H1 (cell line): ENCODE measurements at regions not wholly inside any gene's neighbourhood (a gene's known extent, or its start where the extent isn't known, plus 50 kb on each side); places are given as distances from the start of the nearest gene placed in this dataset.

ENCODE experiments used
- CTCF ChIA-PET: fragments of 300-600 bp; sonication (Branson Sonifier 250); formaldehyde crosslinking; loops from one replicate; lab custom pipeline; 2021; ENCODE audit not compliant: partially characterized antibody; lab: Charles Lee
- POLR2A ChIA-PET: fragments of 300-600 bp; sonication (Branson Sonifier 250); formaldehyde crosslinking; loops from one replicate; lab custom pipeline; 2021; ENCODE audit warnings: inconsistent platforms; ENCODE audit not compliant: partially characterized antibody; lab: Charles Lee
- DNase-seq, 2 experiments: peaks; one replicate each; pipeline versions ENCODE4 v3.0.0 to v3.0.0-alpha.2; 2010 to 2022; ENCODE audit warnings: low spot score in 2 of 2, low read depth in 1 of 2, mixed read lengths in 1 of 2
- FAIRE-seq: peaks from 2 replicates; lab custom pipeline; 2011; peaks lifted over from hg19 to GRCh38; lab: Jason Lieb, UNC
- H2AFZ ChIP-seq: 2 replicates; pipeline ENCODE4 v1.8.1; 2012; ENCODE audit warnings: low read length, inconsistent platforms
- H2AK5ac ChIP-seq: 2 replicates; pipeline ENCODE4 v1.6.1; 2013; ENCODE audit warnings: low read depth, low read length
- H2BK120ac ChIP-seq: replicated peaks from 2 replicates; pipeline ENCODE3; 2013; ENCODE audit warnings: low read depth, low read length, inconsistent platforms
- H2BK12ac ChIP-seq: 2 replicates; pipeline ENCODE4 v1.6.1; 2013; ENCODE audit warnings: low read depth, low read length
- H2BK15ac ChIP-seq: 2 replicates; pipeline ENCODE4 v1.6.1; 2013; ENCODE audit warnings: low read length
- H2BK20ac ChIP-seq: 2 replicates; pipeline ENCODE4 v1.6.1; 2013; ENCODE audit warnings: low read length
- H2BK5ac ChIP-seq: 2 replicates; pipeline ENCODE4 v1.6.1; 2013; ENCODE audit warnings: low read depth, low read length
- H3K14ac ChIP-seq: 2 replicates; pipeline ENCODE4 v1.6.1; 2013; ENCODE audit warnings: inconsistent platforms; ENCODE audit not compliant: insufficient read length
- H3K18ac ChIP-seq: 2 replicates; pipeline ENCODE4 v1.6.1; 2013; ENCODE audit warnings: low read length; ENCODE audit errors: extremely low read depth
- H3K23ac ChIP-seq: 2 replicates; pipeline ENCODE4 v1.6.1; 2013; ENCODE audit warnings: inconsistent platforms; ENCODE audit not compliant: insufficient read length
- H3K23me2 ChIP-seq: 2 replicates; pipeline ENCODE4 v1.6.1; 2013; ENCODE audit warnings: low read depth, low read length
- H3K27ac ChIP-seq: 2 replicates; pipeline ENCODE4 v1.6.1; 2011; ENCODE audit warnings: low read depth, low read length, inconsistent platforms
- H3K27me3 ChIP-seq, 4 experiments: replicated peaks in 1 of 4; 1 replicate in 1 of 4; 2 replicates in 3 of 4; pipeline versions ENCODE4 v1.6.1 to v1.8.1; 2011 to 2013; ENCODE audit warnings: low read length in 3 of 4, mild to moderate bottlenecking in 3 of 4, inconsistent platforms in 2 of 4, mixed read lengths in 2 of 4, moderate library complexity in 1 of 4; ENCODE audit not compliant: control insufficient read depth in 3 of 4, insufficient read depth in 3 of 4; ENCODE audit errors: extremely low read depth in 1 of 4
- H3K36me3 ChIP-seq, 4 experiments: 2 replicates each; pipeline versions ENCODE4 v1.6.1 to v1.8.1; 2011 to 2013; ENCODE audit warnings: mild to moderate bottlenecking in 4 of 4, low read length in 3 of 4, moderate library complexity in 2 of 4, control low read depth in 1 of 4, inconsistent platforms in 1 of 4; ENCODE audit not compliant: insufficient read depth in 4 of 4, control insufficient read depth in 2 of 4
- H3K4ac ChIP-seq: replicated peaks from 2 replicates; pipeline ENCODE3; 2013; ENCODE audit warnings: low read length, low read depth, mixed read lengths, inconsistent platforms; ENCODE audit not compliant: insufficient read length
- H3K4me1 ChIP-seq, 4 experiments: replicated peaks in 1 of 4; 1 replicate in 1 of 4; 2 replicates in 3 of 4; pipeline versions ENCODE4 v1.6.1 to v1.8.1; 2011 to 2013; ENCODE audit warnings: low read length in 3 of 4, inconsistent platforms in 2 of 4, mixed read lengths in 1 of 4; ENCODE audit not compliant: insufficient read depth in 4 of 4, control insufficient read depth in 3 of 4
- H3K4me2 ChIP-seq, 2 experiments: 2 replicates each; pipeline versions ENCODE4 v1.6.1 to v1.8.1; 2011 to 2013; ENCODE audit warnings: low read depth in 2 of 2, low read length in 2 of 2, control low read depth in 1 of 2, inconsistent platforms in 1 of 2, mild to moderate bottlenecking in 1 of 2; ENCODE audit not compliant: insufficient read depth in 1 of 2
- H3K4me3 ChIP-seq, 4 experiments: fragments of 200-600, 300-600 bp in 1 of 4; sonication (generic), shearing (Covaris generic), sonication (Bioruptor Twin) in 1 of 4; 2 replicates each; pipeline versions ENCODE4 v1.5.1 to v1.8.1; 2011 to 2016; ENCODE audit warnings: low read length in 4 of 4, low read depth in 3 of 4, control low read depth in 2 of 4, inconsistent platforms in 2 of 4, mild to moderate bottlenecking in 2 of 4, mixed read lengths in 1 of 4, moderate library complexity in 1 of 4; ENCODE audit not compliant: insufficient read depth in 2 of 4; ENCODE audit errors: extremely low read depth in 1 of 4
- H3K56ac ChIP-seq: replicated peaks from 2 replicates; pipeline ENCODE3; 2013; ENCODE audit warnings: low read depth, mild to moderate bottlenecking, mixed read lengths, low read length, inconsistent platforms; ENCODE audit not compliant: insufficient read length
- H3K79me1 ChIP-seq: 2 replicates; pipeline ENCODE4 v1.6.1; 2013; ENCODE audit warnings: low read depth, low read length, control low read depth
- H3K79me2 ChIP-seq, 2 experiments: 2 replicates each; pipeline versions ENCODE4 v1.6.1 to v1.8.1; 2012 to 2013; ENCODE audit warnings: low read length in 2 of 2, mild to moderate bottlenecking in 2 of 2, inconsistent platforms in 1 of 2; ENCODE audit not compliant: insufficient read depth in 2 of 2, control insufficient read depth in 1 of 2
- H3K9ac ChIP-seq, 4 experiments: replicated peaks in 1 of 4; 1 replicate in 1 of 4; 2 replicates in 3 of 4; pipeline versions ENCODE4 v1.6.1 to v1.8.1; 2011 to 2013; ENCODE audit warnings: low read depth in 3 of 4, low read length in 3 of 4, control low read depth in 2 of 4, mild to moderate bottlenecking in 2 of 4, moderate library complexity in 2 of 4, inconsistent platforms in 1 of 4; ENCODE audit errors: extremely low read depth in 1 of 4
- H3K9me3 ChIP-seq, 2 experiments: 2 replicates each; pipeline versions ENCODE4 v1.6.1 to v1.8.1; 2012 to 2013; ENCODE audit warnings: mild to moderate bottlenecking in 2 of 2, moderate library complexity in 2 of 2, control low read depth in 1 of 2, inconsistent platforms in 1 of 2, low read depth in 1 of 2, low read length in 1 of 2, mixed read lengths in 1 of 2; ENCODE audit not compliant: insufficient read depth in 2 of 2
- H4K20me1 ChIP-seq, 2 experiments: replicated peaks in 1 of 2; 2 replicates each; pipeline versions ENCODE3 to v1.8.1; 2011 to 2013; ENCODE audit warnings: inconsistent platforms in 2 of 2, low read length in 2 of 2, mild to moderate bottlenecking in 1 of 2; ENCODE audit not compliant: insufficient read depth in 2 of 2, control insufficient read depth in 1 of 2
- H4K5ac ChIP-seq: 2 replicates; pipeline ENCODE4 v1.6.1; 2013; ENCODE audit warnings: low read length, low read depth, mixed read lengths, inconsistent platforms; ENCODE audit not compliant: insufficient read length
- H4K8ac ChIP-seq: 2 replicates; pipeline ENCODE4 v1.8.0; 2013; ENCODE audit warnings: mild to moderate bottlenecking, moderate library complexity, low read length, inconsistent platforms; ENCODE audit not compliant: insufficient read depth; ENCODE audit errors: extremely low read depth
- H4K91ac ChIP-seq: replicated peaks from 2 replicates; pipeline ENCODE3; 2013; ENCODE audit warnings: low read length, mixed read lengths, inconsistent platforms; ENCODE audit not compliant: insufficient read length
- NRF1 ChIP-seq: IDR thresholded peaks from 2 replicates; pipeline ENCODE4 v1.6.1; 2011; ENCODE audit warnings: mild to moderate bottlenecking, low read depth, low read length, improper control_type of control experiment
- TAF1 ChIP-seq: IDR thresholded peaks from 2 replicates; pipeline ENCODE4 v1.6.1; 2011; ENCODE audit warnings: mild to moderate bottlenecking, low read depth, low read length
- TAF7 ChIP-seq: optimal IDR thresholded peaks from 2 replicates; pipeline ENCODE3; 2011; ENCODE audit warnings: low read depth, mild to moderate bottlenecking, inconsistent platforms, low read length, moderate library complexity, borderline replicate concordance
- YY1 ChIP-seq: IDR thresholded peaks from 2 replicates; pipeline ENCODE4 v1.6.1; 2011; ENCODE audit warnings: low read depth, mild to moderate bottlenecking, low read length
- WGBS, 2 experiments: shearing (Covaris generic) in 1 of 2; methylation state at CpG; one replicate each; pipeline versions ENCODE4 v1.1.6 to v1.1.7; 2013 to 2015; ENCODE audit warnings: low lambda C conversion rate in 2 of 2, mixed read lengths in 2 of 2, inconsistent platforms in 1 of 2, low coverage in 1 of 2, missing lambda C conversion rate in 1 of 2; ENCODE audit not compliant: insufficient replicate concordance in 2 of 2, insufficient coverage in 1 of 2, insufficient read length in 1 of 2; ENCODE audit errors: extremely low coverage in 1 of 2, missing lambda C conversion rate in 1 of 2; 5-methylcytosine and 5-hydroxymethylcytosine counted together

DNA sequence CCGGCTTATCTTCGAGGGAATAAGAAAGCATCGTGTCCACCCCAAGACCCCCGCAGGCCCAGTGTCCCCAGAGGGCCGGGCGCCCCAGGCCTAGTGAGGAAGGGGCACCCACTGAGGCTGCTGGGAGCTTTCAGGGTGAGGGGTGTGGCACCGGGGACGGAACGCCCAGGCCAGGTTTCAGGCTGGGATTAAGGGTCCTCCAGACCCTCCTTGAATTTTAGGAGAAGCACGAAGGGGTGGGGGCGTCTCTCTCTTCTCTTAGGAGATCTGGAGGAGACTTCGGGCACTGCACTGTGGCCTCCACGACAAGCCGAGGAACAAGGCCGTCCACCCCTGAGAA, 96.8 kb downstream of the PDGFA start:
- H3K27me3 ChIP-seq: no peaks in the 10 kb centered on the region; a peak in 1 of 7 replicates
- 0 out of 2 replicates have a peak, but pooled peaks cover 2% of the 10 kb centered on the region for H3K79me1 ChIP-seq
- H3K23me2 ChIP-seq: no peaks in the 10 kb centered on the region
- peaks cover under 1 to 6% of the 10 kb centered on the region in 2 experiments for H3K9me3 ChIP-seq
- no peak overlapping the region for H2AFZ ChIP-seq
- H4K8ac ChIP-seq: no peak overlapping the region; the same call in 1 of the 2 replicates
- 90% methylated on average over 15 of the region's 15 CpGs; no CpG with 5 or more reads in 1 of the 2 experiments for WGBS, 2 experiments
- no peak for TF ChIP-seq TAF1
- TF ChIP-seq TAF7: no peak
- TF ChIP-seq YY1: no peak
- TF ChIP-seq NRF1: no peak
- TF ChIP-seq, all 59 proteins: peak for 0
- H2BK15ac ChIP-seq: no peak overlapping the region
- POLR2A ChIA-PET: interaction anchor here (1.7 kb wide), 1 partner anchor 9 kb away, joined by 6 read pairs; no protein-coding TSS in a partner anchor
- no peak overlapping the region for H3K14ac ChIP-seq
- H3K23ac ChIP-seq: no peak overlapping the region
- H3K4me2 ChIP-seq: no peak overlapping the region
- H4K5ac ChIP-seq: no peak overlapping the region
- H3K9ac ChIP-seq: no peak overlapping the region
- H3K56ac ChIP-seq: no peak overlapping the region
- H2BK120ac ChIP-seq: no peak overlapping the region
- peaks cover 0 to 18% (median 7%) of the 10 kb centered on the region in 4 experiments; a peak in 6 of 7 replicates for H3K4me1 ChIP-seq
- no peak overlapping the region for H2AK5ac ChIP-seq
- H2BK20ac ChIP-seq: no peak overlapping the region
- H3K18ac ChIP-seq: no peak overlapping the region
- H3K27ac ChIP-seq: no peak overlapping the region
- H3K36me3 ChIP-seq: no peaks in the 10 kb centered on the region
- DNase-seq: no peak
- H3K4me3 ChIP-seq: no peak overlapping the region
- H3K79me2 ChIP-seq: no peaks in the 10 kb centered on the region
- no peaks in the 10 kb centered on the region for H4K20me1 ChIP-seq
- CTCF ChIA-PET: interaction anchor here (1.6 kb wide), 1 partner anchor 10 kb away, joined by 7 read pairs; no protein-coding TSS in a partner anchor
- no peak overlapping the region for H2BK5ac ChIP-seq
- H2BK12ac ChIP-seq: no peak overlapping the region
- H4K91ac ChIP-seq: no peak overlapping the region
- FAIRE-seq: no peak
- no peak overlapping the region for H3K4ac ChIP-seq
